ENCODE measurements at regions not wholly inside any gene's neighbourhood (a gene's known extent, or its start where the extent isn't known, plus 50 kb on each side); places are given as distances from the start of the nearest gene placed in this dataset.

DNA sequence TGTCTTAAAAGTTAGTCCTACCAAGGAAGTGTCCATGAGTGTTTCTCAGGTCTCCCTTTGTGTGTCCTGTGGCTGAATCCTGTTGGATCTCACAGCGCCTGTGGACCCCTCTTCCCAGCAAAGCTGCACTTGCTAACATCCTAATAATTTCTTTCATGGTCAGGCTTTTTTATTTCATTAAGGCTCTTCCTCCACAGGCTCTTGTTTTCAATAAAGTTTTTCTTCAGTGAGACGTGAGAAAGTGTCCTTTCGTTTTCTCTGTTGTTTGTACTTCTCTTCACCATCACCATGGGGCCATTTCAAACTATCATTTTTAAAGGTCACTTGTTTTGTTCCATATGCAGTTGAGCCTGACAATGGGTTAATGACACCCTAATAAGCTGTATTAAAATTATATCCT, 231.5 kb downstream of the LMO4 start:
- in situ Hi-C loops (cut with HindIII; ENCODE audit: low sequenced_read_pairs): no loop called here

DNA sequence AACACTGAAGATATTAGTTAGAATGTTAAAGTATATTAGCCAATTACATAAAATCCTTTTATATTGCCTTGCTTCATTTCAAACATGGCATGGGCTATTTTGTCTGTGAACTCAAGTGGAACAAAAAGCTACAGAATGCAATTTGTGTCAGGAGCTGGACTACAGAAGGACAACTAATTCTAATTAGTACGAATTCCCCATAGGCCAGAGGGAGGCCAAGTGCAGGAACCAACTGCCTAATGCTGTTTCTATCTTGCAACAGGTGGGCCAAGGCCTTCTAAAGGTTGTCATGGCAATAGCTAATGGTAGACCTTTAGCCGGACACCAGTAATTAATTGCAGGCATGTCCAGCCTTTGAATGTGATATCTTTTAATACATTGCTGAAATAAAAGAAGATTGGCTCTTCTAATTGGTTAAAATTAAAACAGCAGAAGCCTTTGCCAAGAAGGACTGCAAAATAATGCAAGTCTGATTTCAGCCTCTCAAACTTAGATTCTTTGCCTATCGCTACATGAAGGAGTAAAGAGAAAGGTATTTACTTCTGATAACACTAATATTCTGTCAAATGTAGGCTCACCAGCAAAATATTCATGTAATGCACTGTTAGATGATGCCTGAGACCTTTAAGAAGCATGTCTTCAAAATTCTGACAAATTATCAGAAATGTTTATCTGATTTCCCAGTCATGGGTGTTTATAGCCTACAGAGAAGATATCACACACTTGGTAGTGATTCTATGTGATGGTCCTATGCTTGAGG, 232.1 kb downstream of the LMO4 start:
- in situ Hi-C loops (cut with HindIII; ENCODE audit: low sequenced_read_pairs): no loop called here

DNA sequence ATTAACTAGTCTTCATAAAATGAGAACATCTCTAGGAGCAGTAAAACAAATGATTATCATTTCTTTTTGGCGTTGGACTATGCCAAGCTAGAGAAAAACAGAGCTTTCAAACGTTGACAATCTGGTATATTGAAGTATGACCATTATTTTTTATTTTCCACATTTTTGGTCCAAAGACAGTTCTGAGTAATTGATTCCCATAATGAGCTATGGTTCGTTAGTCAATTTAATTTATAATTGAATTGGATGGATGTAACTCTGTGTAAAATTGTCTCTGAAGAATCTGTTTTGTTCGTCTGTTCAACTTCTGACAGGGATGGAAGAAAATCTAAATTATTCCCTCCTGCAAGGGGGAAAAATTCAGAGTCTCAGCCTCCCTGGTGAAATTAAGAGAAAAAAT, 234.5 kb downstream of the LMO4 start:
- in situ Hi-C loops (cut with HindIII; ENCODE audit: low sequenced_read_pairs): no loop called here

DNA sequence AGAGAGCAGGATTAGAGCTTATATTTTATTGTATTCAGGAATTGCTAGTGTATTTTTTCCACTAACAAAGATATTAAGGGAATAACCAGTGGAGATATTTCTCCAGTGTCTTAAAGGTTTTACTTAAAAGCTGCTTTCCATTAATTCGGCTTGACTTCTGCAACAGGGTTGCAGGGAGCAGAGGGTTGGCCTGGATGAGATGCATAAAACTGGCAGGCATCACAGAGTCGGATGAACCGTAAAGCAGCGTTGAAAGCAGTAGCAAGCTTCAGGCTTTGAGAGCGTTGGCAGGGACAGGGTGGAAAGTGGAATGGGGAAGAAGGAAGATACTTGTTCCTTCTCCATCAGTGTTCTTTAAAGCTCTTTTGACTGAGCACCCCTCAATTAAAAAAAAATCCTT, 237.2 kb downstream of the LMO4 start:
- in situ Hi-C loops (cut with HindIII; ENCODE audit: low sequenced_read_pairs): no loop called here

DNA sequence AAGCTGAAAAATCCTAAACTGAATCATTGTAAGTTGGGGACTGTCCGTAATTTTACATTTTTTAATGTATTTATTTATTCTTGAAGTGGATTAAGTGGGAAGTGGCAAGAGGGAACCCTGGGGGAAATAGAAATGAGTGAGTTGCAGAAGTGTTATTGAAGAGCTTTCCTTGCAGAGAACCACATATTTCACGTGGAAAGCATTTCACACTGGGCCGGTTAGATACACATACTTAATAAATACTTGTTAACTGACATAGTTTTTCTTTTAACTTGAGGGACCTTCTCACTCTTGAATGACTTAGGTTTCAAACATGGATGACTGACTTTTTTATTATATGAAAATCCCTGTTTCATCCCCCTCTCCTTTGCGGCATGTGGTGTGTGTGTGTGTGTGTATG, 239.3 kb downstream of the LMO4 start:
- in situ Hi-C loops (cut with HindIII; ENCODE audit: low sequenced_read_pairs): no loop called here

DNA sequence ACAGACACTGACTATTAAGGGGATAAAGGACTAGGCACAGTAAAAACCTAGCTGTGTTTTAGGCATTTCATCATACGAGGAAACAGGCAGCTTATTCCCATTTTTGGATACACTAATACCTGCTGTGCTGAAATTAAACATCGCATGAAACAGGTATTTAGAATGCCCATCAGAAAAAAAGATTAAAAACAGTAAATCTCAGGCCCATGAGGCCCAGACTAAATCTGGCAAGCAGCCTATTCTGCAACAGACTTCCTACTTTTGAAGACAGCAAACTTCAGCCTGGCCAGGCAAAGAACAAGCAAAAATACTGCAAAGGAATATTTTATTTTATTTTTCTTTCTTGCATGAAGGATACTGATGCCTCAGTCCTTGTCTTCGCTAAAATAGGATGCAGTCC, 240.2 kb downstream of the LMO4 start:
- in situ Hi-C loops (cut with HindIII; ENCODE audit: low sequenced_read_pairs): no loop called here

DNA sequence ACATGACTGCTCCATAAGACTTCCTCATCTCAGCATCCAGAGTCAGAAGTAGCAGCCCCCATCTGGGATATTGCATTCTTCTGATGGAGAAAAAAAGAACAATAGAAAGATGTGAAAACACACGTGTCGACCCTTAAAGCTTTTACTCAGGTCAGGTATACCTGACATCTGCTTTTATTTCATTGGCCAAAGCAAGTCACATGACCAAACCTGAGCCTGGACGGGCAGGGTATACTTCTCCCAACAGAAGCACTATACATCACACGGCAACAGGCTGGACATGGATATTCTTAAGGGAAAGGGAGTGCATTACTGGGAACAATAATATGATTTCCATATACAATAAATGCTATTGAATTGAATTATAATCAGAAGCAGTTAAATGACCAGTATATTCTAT, 243.3 kb downstream of the LMO4 start:
- in situ Hi-C loops (cut with HindIII; ENCODE audit: low sequenced_read_pairs): no loop called here

DNA sequence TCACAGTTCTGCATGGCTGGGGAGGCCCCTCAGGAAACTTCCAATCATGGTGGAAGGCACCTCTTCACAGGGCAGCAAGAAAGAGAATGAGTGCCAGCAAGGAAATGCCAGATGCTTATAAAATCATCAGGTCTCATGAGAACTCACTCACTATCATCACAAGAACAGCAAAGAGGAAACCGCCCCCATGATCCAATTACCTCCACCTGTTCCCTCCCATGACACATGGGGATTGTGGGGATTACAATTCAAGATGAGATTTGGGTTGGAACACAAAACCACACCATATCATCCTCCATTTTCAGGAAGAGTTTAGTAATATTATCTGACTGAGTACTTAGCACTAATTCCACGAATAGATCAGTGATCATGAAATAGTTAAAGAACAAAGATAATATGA, 244.2 kb downstream of the LMO4 start:
- in situ Hi-C loops (cut with HindIII; ENCODE audit: low sequenced_read_pairs): no loop called here

DNA sequence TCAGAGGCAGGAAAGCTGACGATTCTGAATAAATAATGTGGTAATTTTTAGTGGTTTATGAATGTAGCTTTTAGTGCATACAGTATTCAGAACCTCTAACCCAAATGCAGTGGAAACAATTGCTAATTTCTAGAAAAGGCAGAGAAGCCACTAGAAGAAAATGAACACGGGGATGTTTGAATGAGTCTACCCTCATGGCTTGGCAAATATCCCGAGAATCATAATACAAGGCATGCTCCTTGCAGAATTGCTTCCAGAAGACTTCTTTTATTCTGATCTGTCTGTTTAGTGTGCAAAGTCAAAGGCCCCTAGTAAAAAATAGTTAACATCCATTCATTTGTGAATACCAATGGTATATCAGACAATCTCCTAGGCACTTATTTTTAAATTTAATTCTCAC, 246.8 kb downstream of the LMO4 start:
- in situ Hi-C loops (cut with HindIII; ENCODE audit: low sequenced_read_pairs): no loop called here

DNA sequence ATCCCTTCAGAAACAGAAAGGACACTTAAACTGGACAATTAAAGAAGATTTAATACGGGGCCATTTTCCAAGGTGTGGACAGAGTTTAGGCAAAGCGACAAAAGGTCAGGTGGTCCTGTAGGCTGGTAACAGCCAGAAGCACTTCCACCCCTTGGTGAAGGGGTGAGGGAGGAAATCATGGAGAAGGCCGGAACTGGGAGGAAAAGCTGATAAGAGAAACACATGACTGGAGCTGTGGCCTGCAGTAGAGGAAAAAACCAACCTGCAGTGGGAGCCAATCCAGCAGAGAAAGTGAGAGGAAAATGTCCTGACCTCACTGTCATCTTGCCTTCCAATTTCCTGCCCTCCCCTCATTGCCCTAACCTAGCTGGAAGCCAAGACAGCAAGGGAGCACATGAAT, 249.8 kb downstream of the LMO4 start:
- in situ Hi-C loops (cut with HindIII; ENCODE audit: low sequenced_read_pairs): no loop called here

DNA sequence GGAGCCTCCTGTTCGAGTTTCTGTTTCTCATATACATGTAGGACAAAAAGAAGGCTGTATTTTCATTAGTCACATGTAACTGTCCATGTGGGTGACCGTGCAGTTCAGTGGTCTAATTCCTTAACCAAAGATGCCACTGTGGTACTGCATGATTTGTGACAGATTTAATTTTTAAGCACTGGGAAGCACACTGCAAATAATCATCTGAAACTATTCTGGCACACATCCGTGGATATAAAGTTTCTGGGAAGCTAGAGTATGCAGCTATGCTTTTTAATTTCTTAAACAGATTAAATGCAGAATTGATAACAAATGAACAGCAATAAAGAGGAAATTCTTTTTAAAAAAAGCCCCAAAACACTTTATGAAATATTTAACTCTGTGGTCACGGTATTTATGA, 254.8 kb downstream of the LMO4 start:
- in situ Hi-C loops (cut with HindIII; ENCODE audit: low sequenced_read_pairs): no loop called here

DNA sequence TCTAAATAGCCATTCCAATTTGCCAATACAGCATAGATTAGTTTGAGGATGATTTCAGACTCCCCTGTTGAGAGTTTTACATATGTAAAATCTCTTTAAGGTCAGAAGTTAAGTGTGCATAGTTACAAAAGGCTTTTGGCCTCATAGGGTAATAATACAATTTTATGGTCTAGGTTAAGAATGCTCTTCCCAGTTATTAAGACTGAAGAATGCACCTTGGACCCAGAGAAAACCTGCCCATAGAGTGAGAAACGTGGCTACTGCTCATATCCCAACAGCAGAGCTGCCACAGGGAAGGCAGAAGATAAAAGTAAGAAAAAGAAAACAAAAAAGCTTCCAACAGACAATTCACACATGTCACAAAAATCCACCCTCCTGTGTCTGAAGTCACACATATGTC, 255.9 kb downstream of the LMO4 start:
- in situ Hi-C loops (cut with HindIII; ENCODE audit: low sequenced_read_pairs): no loop called here

DNA sequence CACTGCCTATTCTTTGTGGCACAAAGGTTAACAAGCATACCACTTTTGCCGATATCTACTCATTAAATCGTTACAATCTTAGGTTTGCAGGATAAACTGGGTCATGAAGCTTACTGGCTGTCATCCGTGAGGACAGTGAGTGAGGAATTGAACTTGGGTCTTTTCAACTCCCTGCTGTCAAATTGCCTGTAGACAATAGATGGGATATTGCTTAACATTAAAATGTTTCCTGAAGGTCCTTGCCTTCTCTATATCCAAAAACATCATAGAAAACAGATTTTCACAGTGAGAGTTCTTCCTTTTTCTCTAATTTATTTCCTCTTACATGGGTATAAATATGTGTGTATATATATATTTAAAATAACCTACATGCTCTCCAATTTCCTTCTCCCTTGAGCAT, 257.8 kb downstream of the LMO4 start:
- in situ Hi-C loops (cut with HindIII; ENCODE audit: low sequenced_read_pairs): loop anchor here (5.0 kb wide), 1 partner anchor 66 kb away; no protein-coding TSS in a partner anchor

DNA sequence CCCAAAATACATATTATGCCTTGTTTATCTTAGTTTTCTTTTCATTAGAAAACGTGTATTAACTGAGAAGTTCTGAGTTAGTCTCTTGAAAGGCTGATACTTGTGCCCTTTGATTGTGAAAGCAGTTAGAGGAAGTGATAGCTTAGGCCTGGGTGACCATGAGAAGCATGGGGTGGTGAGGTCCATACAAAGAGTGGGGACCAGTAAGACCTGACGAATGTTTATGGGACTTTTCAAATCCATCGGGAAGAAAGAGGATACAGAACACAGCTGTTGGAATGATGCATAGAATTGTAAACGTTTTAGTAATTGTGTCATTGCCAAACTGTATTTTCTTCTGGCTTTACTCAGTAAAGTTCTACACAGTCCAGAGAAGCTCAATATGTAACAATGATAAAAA, 259.8 kb downstream of the LMO4 start:
- in situ Hi-C loops (cut with HindIII; ENCODE audit: low sequenced_read_pairs): loop anchor here (5.0 kb wide), 1 partner anchor 64 kb away; no protein-coding TSS in a partner anchor

DNA sequence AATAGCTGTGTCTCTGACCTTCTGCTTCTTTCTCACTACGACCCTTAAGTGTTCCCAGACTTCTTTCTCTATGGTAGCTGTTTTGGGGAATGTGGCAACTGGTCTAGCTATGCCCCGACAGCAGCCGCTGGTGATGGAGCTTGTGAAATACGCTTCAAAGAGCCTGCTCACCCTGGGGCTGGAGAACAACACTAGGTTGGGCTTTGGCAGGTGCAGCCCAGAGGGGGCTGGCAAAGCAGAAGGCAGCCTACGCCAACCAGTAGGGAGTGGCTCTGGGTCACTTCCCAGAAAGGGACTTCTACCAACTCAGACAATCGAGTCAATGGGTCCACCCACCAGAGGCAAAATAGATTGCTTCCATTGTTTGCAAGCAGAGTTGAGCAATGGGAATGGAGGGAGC, 262.8 kb downstream of the LMO4 start:
- in situ Hi-C loops (cut with HindIII; ENCODE audit: low sequenced_read_pairs): no loop called here

DNA sequence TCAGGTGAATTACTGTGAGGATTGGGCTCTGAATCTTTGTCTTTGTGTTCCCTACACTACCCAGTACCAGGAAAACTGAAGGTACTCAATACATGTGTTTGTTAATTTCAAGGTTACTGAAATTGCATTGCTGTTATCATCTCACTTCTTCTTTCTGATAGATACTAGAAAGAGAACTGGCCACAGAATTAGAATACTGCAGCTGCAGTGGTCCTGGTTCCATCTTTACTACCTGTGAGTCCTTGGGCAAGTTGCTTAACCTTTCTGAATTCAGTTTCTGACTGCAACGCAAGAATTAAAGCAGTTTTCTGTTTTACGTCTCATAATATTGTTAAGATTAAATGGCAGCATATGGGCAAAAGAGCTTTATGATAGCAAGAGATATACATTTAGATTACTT, 263.5 kb downstream of the LMO4 start:
- in situ Hi-C loops (cut with HindIII; ENCODE audit: low sequenced_read_pairs): no loop called here

DNA sequence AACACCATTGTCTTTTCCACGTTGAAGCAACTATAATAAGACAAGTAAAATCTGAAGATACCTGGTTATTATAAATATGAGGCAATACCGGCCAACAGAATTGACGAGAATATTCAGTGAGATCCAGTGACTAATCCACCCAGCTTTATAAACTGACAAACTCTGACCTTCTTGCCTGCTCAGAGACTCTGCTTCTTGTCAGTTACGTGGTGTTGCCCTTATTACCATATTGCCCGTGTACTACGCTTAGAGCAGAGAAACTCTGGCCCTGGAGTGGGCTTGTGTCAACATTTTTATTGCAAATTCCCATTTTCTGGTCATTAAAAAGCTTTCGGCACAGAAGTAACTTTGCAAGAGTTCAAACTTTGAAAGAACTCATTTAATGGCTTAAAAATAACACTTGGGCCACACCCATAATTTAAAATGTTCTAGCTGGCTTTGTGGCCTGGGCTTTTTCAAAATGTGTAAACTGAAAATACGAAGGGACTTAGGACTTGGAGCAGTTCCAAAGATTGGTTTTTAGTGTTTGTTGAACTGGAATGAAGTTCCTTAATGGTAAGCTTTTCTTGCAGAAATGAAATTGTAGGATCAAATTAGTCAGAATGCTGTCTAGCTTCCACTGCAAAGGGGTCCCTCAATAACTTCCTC, 266.2 kb downstream of the LMO4 start:
- in situ Hi-C loops (cut with HindIII; ENCODE audit: low sequenced_read_pairs): no loop called here

DNA sequence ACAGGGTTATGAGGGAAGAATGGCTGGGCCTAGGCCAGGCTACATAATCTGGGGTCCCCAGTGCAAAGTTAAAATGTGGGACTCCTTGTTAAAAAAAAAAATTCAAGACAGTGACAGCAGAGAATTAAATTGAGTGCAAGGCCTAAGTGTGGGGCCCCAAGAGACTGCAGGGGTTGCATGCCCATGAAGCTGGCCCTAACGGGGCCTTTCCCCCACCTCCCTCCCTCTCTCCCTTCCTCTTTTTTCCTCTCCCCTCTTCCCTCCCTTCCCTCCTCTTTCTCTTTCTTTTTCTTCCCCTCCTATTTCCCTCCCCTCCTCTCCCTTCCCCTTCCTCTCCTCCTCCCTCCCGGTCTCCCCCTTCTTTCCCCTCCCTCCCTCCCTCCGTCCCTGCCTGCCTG, 266.7 kb downstream of the LMO4 start:
- in situ Hi-C loops (cut with HindIII; ENCODE audit: low sequenced_read_pairs): no loop called here

DNA sequence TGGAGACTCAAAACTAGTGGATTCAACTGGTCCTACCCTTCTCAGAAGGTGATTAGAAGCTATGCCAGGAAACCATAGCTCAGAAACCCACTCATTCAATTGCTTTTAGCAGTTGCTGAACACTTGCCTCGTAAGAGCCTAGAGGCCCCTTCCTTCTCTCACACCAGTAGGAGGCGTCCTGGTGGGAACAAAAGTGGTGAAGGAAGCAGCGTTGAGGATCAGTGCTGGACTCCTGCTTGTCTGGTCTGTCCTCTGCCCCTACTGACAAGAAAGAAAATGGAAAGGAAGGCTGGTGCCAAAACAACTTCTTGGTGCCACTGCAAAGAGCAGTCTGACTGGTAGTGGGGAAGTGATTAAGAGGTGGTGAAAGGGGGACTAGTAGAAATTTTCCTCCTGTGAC, 269.7 kb downstream of the LMO4 start:
- in situ Hi-C loops (cut with HindIII; ENCODE audit: low sequenced_read_pairs): no loop called here

DNA sequence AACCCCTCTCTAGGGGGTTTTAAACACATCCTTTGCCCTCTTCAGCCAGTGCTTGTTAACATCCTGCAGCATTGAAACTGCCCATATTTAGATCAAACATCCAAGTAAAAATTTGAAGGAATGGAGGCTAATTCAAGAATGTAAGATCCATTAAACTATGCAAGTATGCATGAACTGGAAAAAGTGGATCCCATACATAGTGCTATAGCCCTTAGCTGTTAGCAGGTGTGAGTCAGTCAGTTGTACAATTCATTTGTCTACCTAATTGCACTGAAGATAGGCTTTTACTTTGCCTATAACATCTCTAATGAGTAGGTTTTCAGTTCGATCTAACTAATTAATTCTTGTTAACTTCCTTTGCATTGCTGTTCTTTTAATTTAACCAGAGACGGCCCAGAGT, 270.9 kb downstream of the LMO4 start:
- in situ Hi-C loops (cut with HindIII; ENCODE audit: low sequenced_read_pairs): no loop called here

DNA sequence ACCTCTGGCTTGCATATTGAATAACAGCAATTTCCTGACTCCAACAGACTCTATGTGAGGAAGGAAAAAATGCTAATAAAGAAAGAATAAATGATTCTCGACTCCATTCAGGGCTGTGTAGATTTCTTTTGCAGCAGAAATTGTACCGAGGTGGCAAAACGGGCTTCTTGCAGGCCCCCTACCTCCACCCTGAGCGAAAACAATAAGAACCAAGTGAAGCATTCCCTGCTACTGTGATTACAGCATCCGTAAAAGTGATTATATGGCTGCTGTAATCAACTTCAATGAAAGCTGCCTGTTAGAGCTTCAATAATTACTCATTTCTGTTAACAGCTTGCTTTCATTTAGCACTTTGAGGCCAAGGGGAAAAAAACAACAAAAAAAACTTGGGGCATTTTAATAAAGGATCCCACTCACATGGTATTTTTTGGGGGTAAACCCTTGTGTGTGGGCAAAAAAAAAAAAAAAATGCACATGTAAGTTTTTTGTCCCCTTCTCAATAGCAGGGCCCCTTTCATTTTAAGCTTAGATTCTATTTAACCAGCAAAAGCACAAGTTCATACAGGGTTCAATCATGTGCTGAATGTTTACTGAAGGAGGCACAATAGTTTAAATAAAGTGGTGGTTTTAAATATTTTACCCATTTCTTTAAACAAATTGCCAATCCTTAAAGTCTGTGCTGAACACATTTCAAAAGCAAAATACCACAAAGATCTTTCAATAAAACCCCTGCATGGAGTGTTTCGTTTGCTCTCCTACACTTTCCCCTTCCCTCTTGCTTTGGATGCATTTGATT, 271.6 kb downstream of the LMO4 start:
- in situ Hi-C loops (cut with HindIII; ENCODE audit: low sequenced_read_pairs): no loop called here

DNA sequence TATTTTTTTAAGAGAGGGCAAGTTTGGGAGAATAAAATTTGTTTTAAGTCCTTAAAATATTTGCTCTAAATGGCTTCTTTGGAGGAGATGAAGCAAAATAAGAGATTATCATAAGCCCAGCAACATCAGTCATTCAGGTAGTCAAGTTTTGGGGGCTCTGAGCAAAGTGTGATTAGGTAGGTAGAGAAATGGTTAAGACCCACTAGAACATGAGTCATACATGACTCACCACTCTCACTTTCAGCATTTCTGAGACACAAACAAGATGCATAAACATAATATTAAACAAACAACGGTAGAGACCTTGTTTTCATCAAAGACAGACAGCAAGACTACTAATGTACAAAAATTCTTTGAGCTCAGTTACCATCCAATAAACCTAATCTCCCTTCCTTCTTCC, 272.2 kb downstream of the LMO4 start:
- in situ Hi-C loops (cut with HindIII; ENCODE audit: low sequenced_read_pairs): no loop called here

Data from endothelial cell of hepatic sinusoid (primary cell).